Endothelial cell of umbilical vein (primary cell): ENCODE measurements at regions not wholly inside any gene's neighbourhood (a gene's known extent, or its start where the extent isn't known, plus 50 kb on each side); places are given as distances from the start of the nearest gene placed in this dataset.
"Not testable (repeated sequence)": the region's sequence is repeated elsewhere in the genome, so short reads cannot be mapped to it uniquely, and the experiment has no call there.

Experiments used
- BruUV-seq: library from RNA; stranded (reverse); fragments of 400-500 nt; replicated peaks from 2 replicates; lab custom pipeline; 2021; lab: Mats Ljungman, UMichigan
- CTCF ChIA-PET: fragments of 300-600, 350-600 bp; sonication (Branson Sonifier 250); formaldehyde crosslinking; loops from one replicate; lab custom pipeline; 2021; ENCODE audit warnings: antibody characterized with exemption, inconsistent platforms; lab: Charles Lee
- POLR2A ChIA-PET: fragments of 300-600, 350-600 bp; sonication (Branson Sonifier 250); formaldehyde crosslinking; loops from one replicate; lab custom pipeline; 2021; ENCODE audit warnings: antibody characterized with exemption, inconsistent platforms; lab: Charles Lee
- DNase-seq: peaks from one replicate; pipeline ENCODE4 v3.0.0-alpha.2; 2011; ENCODE audit warnings: low read depth, low spot score
- FAIRE-seq: peaks from 2 replicates; lab custom pipeline; 2011; peaks lifted over from hg19 to GRCh38; lab: Jason Lieb, UNC
- H2AFZ ChIP-seq: 2 replicates; pipeline ENCODE4 v1.6.0; 2012; ENCODE audit warnings: low read depth, low read length, control low read depth, inconsistent platforms
- H3K27ac ChIP-seq: 2 replicates; pipeline ENCODE4 v1.5.1; 2011; ENCODE audit warnings: low read depth, mild to moderate bottlenecking, control low read depth, low read length, moderate library complexity; ENCODE audit not compliant: insufficient read depth
- H3K27me3 ChIP-seq, 2 experiments: 2 replicates each; pipeline versions ENCODE4 v1.6.0 to v1.6.1; 2011; ENCODE audit warnings: low read length in 2 of 2, mixed read lengths in 1 of 2; ENCODE audit not compliant: control insufficient read depth in 2 of 2, insufficient read depth in 2 of 2
- H3K36me3 ChIP-seq, 2 experiments: 2 replicates in 1 of 2; 3 replicates in 1 of 2; pipeline ENCODE4 v1.5.1; 2011; ENCODE audit warnings: low read length in 2 of 2, mild to moderate bottlenecking in 1 of 2, moderate library complexity in 1 of 2; ENCODE audit not compliant: control insufficient read depth in 2 of 2, insufficient read depth in 2 of 2; ENCODE audit errors: extremely low read depth in 1 of 2
- H3K4me1 ChIP-seq: 3 replicates; pipeline ENCODE4 v1.5.1; 2011; ENCODE audit warnings: mild to moderate bottlenecking, low read length; ENCODE audit not compliant: control insufficient read depth, insufficient read depth; ENCODE audit errors: extremely low read depth
- H3K4me2 ChIP-seq: 2 replicates; pipeline ENCODE4 v1.6.1; 2011; ENCODE audit warnings: low read length, control low read depth, mixed read lengths; ENCODE audit not compliant: insufficient read depth
- H3K4me3 ChIP-seq, 3 experiments: fragments of 200-600 bp in 1 of 3; sonication (generic), shearing (Covaris generic) in 1 of 3; replicated peaks in 1 of 3; 2 replicates each; pipeline ENCODE4 v1.5.1; 2011 to 2016; ENCODE audit warnings: control low read depth in 3 of 3, low read length in 3 of 3, mild to moderate bottlenecking in 2 of 3, inconsistent platforms in 1 of 3, low read depth in 1 of 3, moderate library complexity in 1 of 3; ENCODE audit not compliant: insufficient read depth in 1 of 3
- H3K79me2 ChIP-seq: 2 replicates; pipeline ENCODE4 v1.6.0; 2012; ENCODE audit warnings: low read length, inconsistent platforms; ENCODE audit not compliant: control insufficient read depth, insufficient read depth
- H3K9ac ChIP-seq: replicated peaks from 2 replicates; pipeline ENCODE3; 2011; ENCODE audit warnings: low read length, control low read depth; ENCODE audit not compliant: insufficient read depth; ENCODE audit errors: extremely low read depth
- H3K9me1 ChIP-seq: replicated peaks from 3 replicates; pipeline ENCODE4 v1.6.0; 2011; ENCODE audit warnings: mild to moderate bottlenecking, low read length; ENCODE audit not compliant: control insufficient read depth, insufficient read depth; ENCODE audit errors: extremely low read depth
- H3K9me3 ChIP-seq: replicated peaks from 2 replicates; pipeline ENCODE4 v1.5.1; 2012; ENCODE audit warnings: low read length, inconsistent platforms; ENCODE audit not compliant: control insufficient read depth, insufficient read depth
- H4K20me1 ChIP-seq: replicated peaks from 2 replicates; pipeline ENCODE3; 2011; ENCODE audit warnings: mild to moderate bottlenecking, low read length; ENCODE audit not compliant: control insufficient read depth, insufficient read depth; ENCODE audit errors: extremely low read depth
- CTCF ChIP-seq, 2 donors: IDR thresholded peaks; 1 replicate in 1 of 2; 2 replicates in 1 of 2; pipeline ENCODE4 v1.5.1; 2011; ENCODE audit warnings: low read length in 2 of 2, mild to moderate bottlenecking in 2 of 2, moderate library complexity in 2 of 2, control low read depth in 1 of 2, inconsistent platforms in 1 of 2, low read depth in 1 of 2; ENCODE audit not compliant: insufficient read depth in 1 of 2; ENCODE audit errors: extremely low read depth in 1 of 2
- EZH2 ChIP-seq: IDR thresholded peaks from 2 replicates; pipeline ENCODE4 v1.6.1; 2012; ENCODE audit warnings: borderline replicate concordance, low read depth, mild to moderate bottlenecking, moderate library complexity, low read length, inconsistent platforms; ENCODE audit not compliant: severe bottlenecking
- FOS ChIP-seq: IDR thresholded peaks from 2 replicates; pipeline ENCODE4 v1.6.1; 2011; ENCODE audit warnings: mild to moderate bottlenecking, low read length, moderate library complexity, borderline replicate concordance; ENCODE audit not compliant: insufficient read depth
- GATA2 ChIP-seq: IDR thresholded peaks from 2 replicates; pipeline ENCODE4 v1.7.0; 2011; ENCODE audit warnings: low read depth, mild to moderate bottlenecking, moderate library complexity, mixed read lengths, low read length; ENCODE audit not compliant: insufficient read length, insufficient read depth
- JUN ChIP-seq: IDR thresholded peaks from 2 replicates; pipeline ENCODE4 v1.6.1; 2011; ENCODE audit warnings: borderline replicate concordance, low read depth; ENCODE audit not compliant: insufficient read length, insufficient read depth
- MAX ChIP-seq: IDR thresholded peaks from 2 replicates; pipeline ENCODE4 v1.6.1; 2011; ENCODE audit not compliant: insufficient read depth, insufficient read length
- MYC ChIP-seq: IDR thresholded peaks from one replicate; pipeline ENCODE4 v1.6.1; 2011; ENCODE audit warnings: mild to moderate bottlenecking, low read depth, low read length
- POLR2A ChIP-seq: IDR thresholded peaks from 2 replicates; pipeline ENCODE4 v1.6.1; 2012; ENCODE audit warnings: low read depth, mild to moderate bottlenecking, control low read depth, low read length
- POLR2AphosphoS5 ChIP-seq: IDR thresholded peaks from 2 replicates; pipeline ENCODE4 v1.6.1; 2012; ENCODE audit warnings: low read depth, mild to moderate bottlenecking, control low read depth, low read length, moderate library complexity; ENCODE audit not compliant: insufficient read depth
- dilution Hi-C: fragments of 300-500 bp; cut with MboI; formaldehyde crosslinking; loops from one replicate; pipeline ENCODE4 v1.15.0; 2019; ENCODE audit warnings: low sequenced_read_pairs; ENCODE audit not compliant: extremely low pct_ligation_motif_present
- intact Hi-C: fragments of 100-400 bp; cut with micrococcal nuclease; formaldehyde crosslinking; loops from one replicate; pipeline ENCODE4 v1.10.0; 2022

DNA sequence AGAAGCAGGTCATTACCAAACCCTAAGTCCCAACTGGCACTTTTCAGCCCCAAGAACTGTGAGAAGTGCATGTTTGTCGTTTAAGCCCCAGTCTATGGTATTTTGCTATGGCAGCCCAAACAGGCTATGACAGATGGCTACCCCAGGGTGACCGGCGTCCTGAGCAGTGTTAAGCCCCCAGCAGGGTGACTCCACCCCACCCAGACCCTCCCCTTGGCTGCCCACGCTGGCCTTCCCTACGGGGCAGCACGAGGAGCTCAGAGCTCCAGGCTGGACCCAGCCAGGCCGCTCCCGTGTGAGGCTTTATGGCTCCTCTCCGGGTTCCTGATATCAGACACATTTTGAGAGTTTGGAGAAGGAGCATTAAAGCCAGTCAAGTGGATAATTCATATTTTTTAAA lies 684.0 kb downstream of the PTPRU start:
- Histone ChIP-seq H4K20me1 (no peaks in the 10 kb centered on the region), H3K9ac (no peak overlapping the region), H3K9me3 (no peaks in the 10 kb centered on the region), H3K27me3 (no peaks in the 10 kb centered on the region), H3K4me2 (no peak overlapping the region), H3K4me1 (no peaks in the 10 kb centered on the region), H3K79me2 (no peaks in the 10 kb centered on the region), H2AFZ (no peak overlapping the region), H3K36me3 (no peaks in the 10 kb centered on the region), H3K27ac (no peak overlapping the region), H3K4me3 (no peak overlapping the region), H3K9me1 (no peaks in the 10 kb centered on the region)
- intact Hi-C loops = no loop called here
- FAIRE-seq (no peak), DNase-seq (no peak)
- CTCF ChIA-PET = no interaction called here
- dilution Hi-C loops = no loop called here
- no peak for TF ChIP-seq MYC
- no peak for TF ChIP-seq POLR2AphosphoS5
- no peak for TF ChIP-seq JUN
- TF ChIP-seq MAX = no peak
- no peak for TF ChIP-seq CTCF (IDR thresholded peaks at IDR 0.05; ENCODE audit: extremely low read depth in 1 of 2, insufficient read depth in 1 of 2, low read depth in 1 of 2, low read length in 2 of 2)
- TF ChIP-seq POLR2A = no peak
- no peak for TF ChIP-seq EZH2
- TF ChIP-seq GATA2 = no peak
- no peak for TF ChIP-seq FOS
- POLR2A ChIA-PET = no interaction called here
- BruUV-seq = no TSS peak

GRCh38 chr1:29919041-29919440 lies 682.7 kb downstream of the PTPRU start:
- H3K79me2 ChIP-seq, intact Hi-C loops, H2AFZ ChIP-seq, H3K4me3 ChIP-seq, POLR2A ChIA-PET, H4K20me1 ChIP-seq, H3K4me1 ChIP-seq, H3K9ac ChIP-seq, H3K9me1 ChIP-seq, DNase-seq, CTCF ChIA-PET, H3K27me3 ChIP-seq, H3K9me3 ChIP-seq, H3K27ac ChIP-seq, H3K4me2 ChIP-seq, H3K36me3 ChIP-seq, BruUV-seq, dilution Hi-C loops, FAIRE-seq: not testable (repeated sequence)
